ENCODE measurements at regions not wholly inside any gene's neighbourhood (a gene's known extent, or its start where the extent isn't known, plus 50 kb on each side); places are given as distances from the start of the nearest gene placed in this dataset.

GRCh38 chr6:100236389-100236788 is 228.3 kb downstream of the SIM1 start:
- Histone ChIP-seq H3F3A (ENCODE audit: insufficient read depth, low read length, poor library complexity, severe bottlenecking) (no peaks in the 10 kb centered on the region), H3K9ac (ENCODE audit: low read length) (no peak overlapping the region), H3K79me2 (replicated peaks; ENCODE audit: insufficient read depth, low read length) (no peaks in the 10 kb centered on the region), H3K9me3 (ENCODE audit: low read length) (no peaks in the 10 kb centered on the region), H3K27me3 (ENCODE audit: insufficient read depth, low read depth, low read length) (no peaks in the 10 kb centered on the region), H2AFZ (ENCODE audit: low read depth, low read length) (no peak overlapping the region), H3K27ac (ENCODE audit: low read length) (no peak overlapping the region), H3K4me2 (ENCODE audit: low read length) (no peak overlapping the region), H3K9me2 (ENCODE audit: insufficient read depth, low read length) (no peaks in the 10 kb centered on the region), H3K36me3 (ENCODE audit: insufficient read depth, low read length) (no peaks in the 10 kb centered on the region), H3K4me3 (ENCODE audit: low read length) (no peak overlapping the region), H4K20me1 (ENCODE audit: insufficient read depth) (no peaks in the 10 kb centered on the region)
- no peak for TF ChIP-seq POLR2AphosphoS5 (IDR thresholded peaks at IDR 0.05)
- TF ChIP-seq EZH2 (IDR thresholded peaks at IDR 0.05; ENCODE audit: borderline replicate concordance, insufficient read depth, low read length, poor library complexity, severe bottlenecking): no peak

GRCh38 chr6:100235631-100236030 is 229.1 kb downstream of the SIM1 start:
- Histone ChIP-seq H3K79me2 (replicated peaks; ENCODE audit: insufficient read depth, low read length) (no peaks in the 10 kb centered on the region), H2AFZ (ENCODE audit: low read depth, low read length) (no peak overlapping the region), H3K27me3 (ENCODE audit: insufficient read depth, low read depth, low read length) (no peaks in the 10 kb centered on the region)

More at GRCh38 chr6:100235631-100236030, 229.1 kb downstream of the SIM1 start:
- TF ChIP-seq SMC3 (conservative IDR thresholded peaks at IDR 0.05; ENCODE audit: poor library complexity): no peak
- no peak for TF ChIP-seq POLR2AphosphoS5 (IDR thresholded peaks at IDR 0.05)
- no peak for TF ChIP-seq RAD21 (conservative IDR thresholded peaks at IDR 0.05)
- no peak for TF ChIP-seq EZH2 (IDR thresholded peaks at IDR 0.05; ENCODE audit: borderline replicate concordance, insufficient read depth, low read length, poor library complexity, severe bottlenecking)
- TF ChIP-seq CTCF (IDR thresholded peaks at IDR 0.05; ENCODE audit: poor library complexity, severe bottlenecking): no peak
- TF ChIP-seq TAF1 (IDR thresholded peaks at IDR 0.05; ENCODE audit: low read depth): no peak
- TF ChIP-seq EP300 (conservative IDR thresholded peaks at IDR 0.05; ENCODE audit: poor library complexity, severe bottlenecking): no peak
- TF ChIP-seq REST (IDR thresholded peaks at IDR 0.05; ENCODE audit: borderline replicate concordance): no peak
- TF ChIP-seq MXI1 (conservative IDR thresholded peaks at IDR 0.05; ENCODE audit: poor library complexity, severe bottlenecking): no peak
- H3F3A ChIP-seq (ENCODE audit: insufficient read depth, low read length, poor library complexity, severe bottlenecking): no peaks in the 10 kb centered on the region
- no peaks in the 10 kb centered on the region for H3K9me2 ChIP-seq (ENCODE audit: insufficient read depth, low read length)
- no peak overlapping the region for H3K27ac ChIP-seq (ENCODE audit: low read length)
- H3K4me3 ChIP-seq (ENCODE audit: low read length): no peak overlapping the region
- no peaks in the 10 kb centered on the region for H3K36me3 ChIP-seq (ENCODE audit: insufficient read depth, low read length)
- H4K20me1 ChIP-seq (ENCODE audit: insufficient read depth): no peaks in the 10 kb centered on the region
- H3K9ac ChIP-seq (ENCODE audit: low read length): no peak overlapping the region
- no peak overlapping the region for H3K4me2 ChIP-seq (ENCODE audit: low read length)
- no peaks in the 10 kb centered on the region for H3K9me3 ChIP-seq (ENCODE audit: low read length)
